Amniotic stem cell (primary cell): ENCODE measurements at regions not wholly inside any gene's neighbourhood (a gene's known extent, or its start where the extent isn't known, plus 50 kb on each side); places are given as distances from the start of the nearest gene placed in this dataset.
"Not testable (repeated sequence)": the region's sequence is repeated elsewhere in the genome, so short reads cannot be mapped to it uniquely, and the experiment has no call there.

ENCODE experiments used
- DNase-seq: peaks from one replicate; lab custom pipeline; 2025; lab: John Stamatoyannopoulos, UW

DNA sequence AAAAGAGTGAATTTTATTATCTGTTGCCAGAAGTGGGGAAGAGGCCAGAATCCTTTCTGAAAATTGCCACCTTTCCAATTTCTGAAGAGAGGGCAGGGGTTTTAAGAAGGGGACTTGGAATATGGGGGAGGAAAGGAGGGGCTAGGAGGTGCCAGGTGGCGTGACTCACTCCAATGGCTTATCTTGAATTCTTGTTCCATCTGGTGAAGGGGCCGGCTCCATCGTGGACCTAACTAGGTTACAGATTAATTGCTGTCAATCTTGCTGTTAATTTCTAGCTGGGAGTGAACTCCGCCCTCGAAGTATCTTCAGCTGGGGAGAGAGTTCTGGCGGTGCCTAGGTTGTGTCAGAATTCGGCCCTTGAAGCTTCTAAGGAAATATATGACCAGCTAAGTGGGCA is 138.7 kb downstream of the YTHDC2 start:
- DNase-seq: no peak

DNA sequence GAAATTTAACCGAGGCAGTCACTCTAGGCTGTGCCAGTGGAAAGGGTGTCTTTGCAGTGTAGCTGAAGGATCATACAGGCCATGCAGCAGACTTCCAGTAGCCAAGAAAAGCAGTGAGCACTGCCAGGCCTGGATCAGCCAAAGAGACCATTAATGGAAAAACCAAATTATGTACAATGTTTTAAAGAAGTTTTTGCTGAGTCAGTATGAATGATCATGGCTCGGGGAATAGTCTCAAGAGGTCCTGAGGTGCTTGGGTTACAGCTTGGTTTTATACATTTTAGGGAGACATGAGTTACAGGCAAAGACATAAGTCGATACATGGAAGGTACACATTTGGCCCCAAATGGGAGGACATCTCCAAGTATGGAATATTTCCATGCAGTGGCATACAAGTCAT is 141.3 kb downstream of the YTHDC2 start:
- DNase-seq: no peak

DNA sequence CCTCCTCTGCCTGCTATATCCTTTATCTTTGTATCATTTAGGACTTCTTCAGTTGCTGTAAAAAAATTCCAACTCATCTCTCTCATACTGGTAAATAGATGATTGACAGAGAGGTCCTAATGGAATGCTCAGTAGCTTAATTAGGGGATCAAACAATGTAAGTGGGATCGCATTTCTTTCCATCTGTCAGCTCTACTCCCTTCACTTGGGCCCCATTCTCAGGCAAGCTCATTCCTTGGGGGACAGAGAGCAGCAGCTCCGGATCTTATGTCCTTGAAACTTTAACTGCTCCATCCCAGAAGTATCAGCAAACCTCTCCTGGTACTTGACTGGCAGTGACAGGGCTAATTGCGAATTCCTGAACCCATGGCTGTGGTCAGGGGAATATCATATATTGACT is 146.7 kb downstream of the YTHDC2 start:
- no peak for DNase-seq

DNA sequence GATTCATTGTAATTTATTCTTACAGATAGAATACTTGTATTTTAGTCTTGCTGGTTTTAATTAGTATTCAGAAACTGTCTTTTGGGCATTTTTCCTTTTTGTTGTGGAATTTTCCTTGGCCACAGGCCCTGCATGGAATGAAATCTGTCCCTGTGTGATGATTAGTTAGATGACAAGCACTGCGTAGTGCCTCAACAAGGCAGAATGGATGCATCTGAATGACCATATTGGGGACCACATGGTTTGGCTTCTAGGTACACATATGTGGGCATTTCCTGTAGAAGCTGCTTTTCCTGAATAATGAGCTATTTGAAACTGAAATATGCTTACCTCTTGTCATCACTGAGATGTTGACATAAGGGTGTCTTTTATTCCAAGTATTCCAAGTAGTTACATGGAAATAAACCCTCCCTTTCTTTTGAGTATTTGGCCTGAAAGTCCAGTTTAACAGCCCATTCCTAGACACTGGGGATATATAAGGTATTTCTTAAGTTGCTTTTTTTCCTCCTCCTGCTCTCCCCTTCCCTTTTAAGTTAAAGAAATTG is 147.3 kb downstream of the YTHDC2 start:
- DNase-seq: no peak

DNA sequence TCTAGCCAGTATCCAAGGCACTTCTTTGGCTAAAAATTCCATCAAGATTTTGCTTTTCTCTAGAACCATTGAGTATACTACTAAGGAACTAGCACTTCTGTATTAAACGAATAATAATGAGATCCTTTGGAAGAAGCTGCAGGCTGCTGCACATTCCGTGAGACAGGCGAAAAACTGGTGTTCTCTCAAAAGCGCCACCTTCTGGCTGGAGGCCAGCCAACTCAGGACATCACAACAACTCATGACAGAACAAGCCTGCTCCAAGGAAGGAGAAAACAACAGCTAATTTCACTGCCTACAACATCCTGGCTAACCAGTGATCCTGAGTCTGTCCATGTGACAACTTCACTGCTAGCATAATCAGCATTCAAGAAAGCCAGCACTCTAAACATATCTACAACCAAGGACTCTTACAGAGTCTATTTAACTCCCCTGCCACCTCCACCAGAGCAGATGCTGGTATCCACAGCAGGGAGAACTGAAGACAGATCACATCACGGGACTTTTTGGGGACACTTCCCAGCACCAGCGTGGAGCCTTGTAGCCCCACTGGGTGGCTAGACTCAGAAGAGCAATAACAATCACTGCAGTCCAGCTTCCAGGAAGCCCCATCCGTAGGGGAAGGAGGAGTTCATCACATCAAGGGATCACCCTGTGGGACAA is 150.5 kb downstream of the YTHDC2 start:
- DNase-seq: no peak

DNA sequence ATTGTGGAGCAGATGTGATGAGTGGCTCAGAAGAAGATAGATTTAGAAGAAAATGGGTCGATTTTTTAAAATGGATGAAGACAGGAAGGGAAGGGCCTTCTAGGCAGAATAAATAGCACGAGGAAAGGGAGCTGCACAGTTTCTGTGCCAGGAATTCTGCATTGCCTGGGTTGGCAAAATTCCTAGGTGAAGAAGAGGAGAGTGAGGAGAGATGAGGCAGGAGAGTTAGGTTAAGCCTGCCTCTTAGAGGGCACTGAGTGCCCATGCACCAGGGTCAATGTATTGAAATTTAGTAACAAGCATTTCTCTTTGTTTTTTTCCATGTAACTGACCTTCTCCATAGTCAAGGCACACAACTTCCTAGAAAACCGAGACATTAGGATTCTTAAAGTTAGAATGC is 159.5 kb downstream of the YTHDC2 start:
- DNase-seq: no peak

DNA sequence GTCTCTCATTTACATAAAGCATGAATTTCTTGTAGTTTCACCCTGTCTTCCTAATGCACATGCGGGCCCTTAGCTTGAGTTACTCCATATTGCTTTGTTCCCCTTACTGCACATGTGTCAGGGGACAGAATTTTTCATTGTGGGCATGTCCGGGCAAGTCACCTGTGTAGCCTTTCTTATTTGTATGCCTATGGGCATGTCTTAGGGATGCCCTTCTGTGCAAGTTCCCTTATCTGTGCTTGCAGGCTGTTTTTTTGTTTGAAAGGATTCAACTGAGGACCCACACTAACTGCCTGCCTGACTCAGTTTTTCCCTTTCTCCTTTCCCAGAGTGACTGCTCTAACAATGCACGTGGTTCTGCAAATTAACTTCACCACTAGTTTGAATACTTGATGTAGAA is 161.7 kb downstream of the YTHDC2 start:
- DNase-seq: no peak

DNA sequence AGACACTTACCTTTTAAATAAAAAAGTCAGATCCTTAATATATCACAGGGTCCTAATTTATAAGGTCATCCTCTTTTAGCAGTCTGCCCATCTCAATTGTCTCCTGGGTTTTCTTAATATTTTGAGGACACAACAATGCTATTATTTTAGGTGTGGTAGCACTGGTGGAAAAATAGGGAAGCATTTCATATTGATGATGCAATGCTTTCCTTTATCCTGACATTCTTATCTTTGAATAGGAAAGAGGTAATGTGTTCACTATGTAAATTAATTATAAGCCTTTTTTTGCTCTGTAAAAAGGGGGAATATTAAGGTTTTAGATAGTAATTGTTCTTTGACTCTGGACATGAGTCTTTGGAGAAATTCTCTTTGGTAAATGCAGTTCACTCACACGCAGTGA is 164.7 kb downstream of the YTHDC2 start:
- no peak for DNase-seq

DNA sequence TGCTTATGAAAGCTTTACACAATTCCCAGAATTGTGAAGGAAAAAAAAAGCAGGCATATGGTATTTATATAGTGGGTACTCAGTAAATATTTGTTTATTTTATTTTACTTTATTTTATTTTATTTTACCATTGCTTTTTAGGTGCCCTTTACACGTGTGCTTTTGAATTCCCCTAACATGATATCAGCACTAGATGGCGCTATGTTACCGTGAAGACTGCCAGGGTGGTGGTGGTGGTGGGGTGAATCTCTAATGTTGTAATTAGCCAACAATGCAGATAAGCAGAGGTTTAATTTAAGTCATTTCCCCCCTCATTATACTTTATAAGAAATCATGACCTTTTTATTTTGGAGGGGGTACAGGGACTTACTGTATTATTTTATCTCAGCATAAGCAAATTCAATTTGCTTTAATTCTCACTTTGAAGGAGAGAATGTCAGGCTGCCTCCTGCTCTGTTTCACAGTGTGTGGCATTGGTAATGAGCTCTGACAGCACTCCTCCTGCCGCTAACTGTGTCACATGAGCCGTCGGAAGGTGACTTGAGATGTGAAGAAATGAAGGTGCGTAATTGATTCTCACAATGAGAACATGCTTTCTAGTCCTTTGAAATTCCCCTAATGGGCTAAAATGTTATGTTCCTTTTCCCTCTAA is 165.6 kb downstream of the YTHDC2 start:
- DNase-seq: no peak

DNA sequence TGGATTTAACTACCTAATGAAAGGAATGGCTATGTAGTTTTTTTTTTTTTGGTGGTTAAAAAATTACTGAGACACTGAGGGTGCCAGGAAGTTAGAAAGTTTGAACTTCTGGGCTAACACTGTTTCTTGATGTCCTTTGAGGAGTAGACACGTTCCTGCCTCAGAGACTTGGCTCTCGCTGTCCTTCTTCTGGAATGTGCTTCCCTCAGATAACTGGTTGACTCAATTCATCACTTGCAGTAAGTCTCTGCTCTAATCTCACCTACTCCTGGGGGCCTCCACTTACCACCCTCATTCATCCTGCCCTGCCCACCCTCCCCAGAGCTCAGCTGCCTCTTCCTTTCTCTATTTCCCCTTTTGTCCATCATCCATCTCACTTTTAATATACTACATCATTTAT is 167.0 kb downstream of the YTHDC2 start:
- DNase-seq: no peak

DNA sequence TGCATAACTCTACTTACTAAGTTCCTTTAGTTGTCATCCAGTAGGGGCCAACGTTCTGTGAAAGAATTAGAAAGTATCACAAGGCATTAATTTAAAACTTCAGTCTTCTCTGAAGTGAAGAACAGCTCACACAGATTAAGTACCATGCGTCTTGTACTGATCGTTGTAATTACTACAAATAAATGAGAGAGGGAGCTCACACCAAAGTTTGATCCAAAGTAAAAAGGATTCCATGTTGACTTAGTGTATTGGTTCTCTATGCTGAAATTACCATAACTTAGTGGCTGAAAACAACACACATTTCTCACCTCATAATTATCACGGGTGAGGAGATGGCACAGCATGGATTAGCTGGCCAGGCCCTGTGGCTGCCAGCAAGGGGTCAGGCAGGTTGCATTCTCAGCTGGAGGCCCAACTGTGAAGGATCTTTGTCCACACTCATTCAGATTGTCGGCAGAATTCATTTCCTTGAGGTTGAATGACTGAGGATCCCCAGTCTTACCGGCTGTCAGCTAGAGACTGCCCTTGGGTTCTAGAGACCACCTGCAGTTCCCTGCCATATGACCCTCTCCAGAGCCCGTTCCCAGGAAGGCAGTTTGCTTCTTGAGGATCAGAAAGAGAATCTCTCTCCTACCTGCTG is 169.1 kb downstream of the YTHDC2 start:
- DNase-seq: no peak

DNA sequence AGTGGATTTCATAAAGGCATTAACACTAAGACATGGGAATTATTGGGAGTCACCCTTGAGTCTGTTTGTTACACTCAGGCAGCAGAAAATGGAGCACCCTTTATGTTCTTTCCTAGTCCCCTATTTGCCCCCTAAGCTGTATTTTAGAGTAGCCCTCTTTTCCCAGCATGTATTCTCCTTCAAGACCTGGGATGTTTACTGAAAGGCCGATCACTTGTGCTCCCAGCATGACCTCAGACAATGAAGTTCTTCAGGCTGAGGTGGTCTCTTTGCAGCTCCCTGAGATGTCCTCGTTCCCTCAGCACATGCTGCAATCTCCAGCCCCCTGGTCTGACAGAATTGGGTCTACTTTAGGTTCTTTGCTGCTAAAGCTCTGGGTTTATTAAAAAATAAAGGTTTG is 169.7 kb downstream of the YTHDC2 start:
- DNase-seq: no peak

DNA sequence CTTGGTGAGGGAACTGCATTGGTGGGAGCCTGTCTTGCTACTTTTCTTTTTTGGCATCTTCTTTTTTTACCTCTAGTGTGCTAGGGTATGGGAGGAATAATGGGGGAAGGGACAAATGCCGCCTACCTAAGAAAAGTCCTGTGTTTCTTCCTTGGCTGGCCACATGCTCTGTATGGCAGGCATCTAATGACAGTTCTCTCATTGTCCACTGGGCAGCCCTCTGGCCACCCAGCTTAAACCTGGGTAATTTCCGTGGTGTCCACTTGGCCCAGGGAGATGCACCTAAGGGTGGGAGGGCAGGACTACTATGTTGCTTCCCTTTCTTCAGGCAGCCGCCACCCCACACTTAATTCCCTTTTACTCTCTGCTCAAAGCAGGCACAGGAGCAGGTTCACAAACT is 173.1 kb downstream of the YTHDC2 start:
- DNase-seq: no peak

DNA sequence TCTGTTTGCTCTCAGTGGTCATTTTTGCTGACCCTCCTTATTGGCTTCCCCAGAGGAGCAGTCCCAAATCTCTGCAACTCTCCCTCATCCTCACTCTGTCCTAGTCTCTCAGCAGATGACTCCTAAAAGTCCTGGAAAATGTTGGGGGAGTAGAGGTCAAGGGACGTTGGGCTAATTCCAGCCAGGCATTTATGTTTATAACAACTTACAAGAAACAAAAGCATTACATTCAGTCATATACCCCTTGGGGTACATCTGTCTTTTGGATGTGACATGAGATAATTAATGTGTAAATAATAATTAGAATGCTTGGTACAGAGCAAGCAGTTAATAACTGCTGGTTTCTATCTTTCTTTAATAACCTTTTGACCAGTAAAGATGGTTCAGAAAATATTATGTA is 176.2 kb downstream of the YTHDC2 start:
- no peak for DNase-seq

DNA sequence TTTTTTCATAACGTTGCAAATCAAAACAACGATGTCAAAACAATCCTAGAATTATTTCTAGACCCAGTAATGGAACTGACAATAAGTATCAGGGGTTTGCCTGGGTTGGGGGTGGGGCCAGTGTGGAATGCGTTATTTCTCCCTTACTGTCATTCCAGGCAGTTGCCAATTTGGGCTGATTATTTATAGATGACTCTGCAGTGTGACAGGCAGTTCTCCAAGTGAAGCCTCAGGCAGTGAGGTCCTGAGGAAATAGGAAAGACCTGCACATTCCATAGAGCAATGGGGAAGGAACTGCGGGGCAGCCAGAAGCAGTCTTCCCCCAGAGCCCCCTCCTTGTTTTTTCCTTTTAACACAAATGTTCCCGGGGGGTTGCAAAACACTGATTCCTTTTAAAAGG is 179.0 kb downstream of the YTHDC2 start:
- no peak for DNase-seq

DNA sequence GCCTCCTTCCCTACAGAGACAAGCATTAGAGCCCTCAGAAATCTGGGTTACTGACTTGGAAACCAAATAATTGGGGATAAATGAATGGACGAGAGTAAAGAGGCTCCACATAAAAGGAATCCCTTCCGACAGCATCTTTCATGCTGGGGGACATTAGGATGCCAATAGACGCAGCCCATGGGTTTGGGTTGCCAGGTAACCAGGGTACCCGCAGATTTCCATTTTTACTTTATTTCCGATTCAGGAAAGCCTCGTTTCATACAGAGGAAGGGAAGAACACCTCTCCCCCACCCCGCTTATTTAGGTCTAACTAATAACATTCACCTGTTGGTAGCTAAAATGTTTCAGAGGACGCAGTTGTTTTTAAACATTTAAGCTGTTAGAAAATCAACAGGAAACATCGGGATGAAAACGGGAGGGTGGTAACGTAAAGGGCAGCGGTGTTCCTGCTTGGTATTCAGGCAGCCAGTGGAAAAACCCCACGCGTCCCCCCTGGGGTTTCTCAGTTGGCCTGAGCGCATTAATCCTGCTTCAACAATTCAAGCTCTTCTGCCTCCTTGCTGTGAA is 179.5 kb downstream of the YTHDC2 start:
- DNase-seq: no peak

DNA sequence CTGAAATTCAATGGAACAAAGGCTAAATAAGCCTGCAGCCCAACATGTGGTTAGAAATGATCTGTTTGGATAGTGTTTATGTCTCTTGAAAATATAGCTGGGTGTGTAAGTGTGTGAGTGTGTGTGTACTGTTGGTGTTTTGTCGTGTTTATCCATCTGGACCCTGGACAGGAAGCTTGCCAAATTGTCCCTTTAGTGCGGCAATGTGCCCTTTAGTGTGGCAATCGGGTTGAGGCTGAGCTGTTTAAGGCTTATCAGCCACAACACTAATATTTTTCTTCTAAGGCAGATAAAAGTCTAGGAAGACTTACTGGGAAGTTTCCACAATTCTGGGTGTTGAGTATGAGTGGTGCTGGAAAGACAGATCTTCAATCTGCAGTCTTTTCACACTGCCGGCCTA is 180.2 kb downstream of the YTHDC2 start:
- no peak for DNase-seq

DNA sequence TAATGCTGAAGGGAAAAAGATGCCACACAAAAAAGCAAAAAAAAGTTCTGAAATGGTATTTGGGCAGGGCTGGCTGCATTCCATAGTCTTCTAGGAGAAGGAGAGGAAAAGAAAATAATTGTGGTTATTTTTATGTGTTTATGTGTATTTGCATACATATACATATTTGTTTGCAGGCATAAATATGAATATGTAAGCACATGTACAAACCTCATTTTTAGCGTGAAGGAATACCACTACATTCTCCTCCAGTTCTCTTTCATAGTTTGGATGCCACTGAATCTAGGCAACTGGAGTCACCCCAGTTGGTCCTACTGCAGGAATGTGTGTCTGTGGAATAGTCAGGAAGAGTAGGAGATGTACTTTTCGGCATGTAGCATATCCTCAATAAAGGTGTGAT is 181.1 kb downstream of the YTHDC2 start:
- no peak for DNase-seq

DNA sequence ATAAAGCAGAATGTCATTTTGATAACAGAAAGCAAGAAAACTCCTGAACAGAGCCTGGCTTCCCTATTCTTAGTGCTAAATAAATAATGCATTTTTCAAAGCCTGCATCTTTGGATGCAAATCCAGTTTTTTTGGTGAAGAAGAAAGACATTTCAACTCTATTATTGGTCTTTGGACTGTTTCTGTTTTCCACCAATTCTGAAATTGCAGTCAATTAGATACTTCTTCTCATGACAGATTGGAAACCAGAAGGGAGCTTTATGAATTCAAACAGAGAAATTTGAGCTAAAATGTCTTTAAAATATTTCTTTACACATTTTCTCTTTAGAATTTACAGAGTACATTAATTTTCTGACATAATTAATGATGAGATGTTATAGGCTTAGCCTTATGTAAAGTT is 189.8 kb downstream of the YTHDC2 start:
- DNase-seq: no peak

DNA sequence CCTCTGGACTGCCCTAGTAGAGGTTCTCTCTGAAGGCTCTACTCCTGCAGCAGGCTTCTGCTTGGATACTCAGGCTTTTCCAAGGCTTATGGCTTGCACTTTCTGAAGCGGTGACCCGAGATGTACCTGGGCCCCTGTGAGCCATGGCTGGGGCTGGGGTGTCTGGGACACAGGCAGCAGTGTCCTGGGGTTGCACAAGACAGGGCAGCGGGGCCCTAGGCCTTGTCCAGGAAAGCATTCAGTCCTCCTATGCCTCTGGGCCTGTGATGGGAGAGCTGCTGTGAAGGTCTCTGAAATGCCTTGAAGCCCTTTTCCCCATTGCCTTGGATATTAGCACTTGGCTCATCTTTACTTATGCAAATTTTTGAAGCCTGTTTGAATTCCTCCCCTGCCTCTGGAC is 192.2 kb downstream of the YTHDC2 start:
- no peak for DNase-seq

DNA sequence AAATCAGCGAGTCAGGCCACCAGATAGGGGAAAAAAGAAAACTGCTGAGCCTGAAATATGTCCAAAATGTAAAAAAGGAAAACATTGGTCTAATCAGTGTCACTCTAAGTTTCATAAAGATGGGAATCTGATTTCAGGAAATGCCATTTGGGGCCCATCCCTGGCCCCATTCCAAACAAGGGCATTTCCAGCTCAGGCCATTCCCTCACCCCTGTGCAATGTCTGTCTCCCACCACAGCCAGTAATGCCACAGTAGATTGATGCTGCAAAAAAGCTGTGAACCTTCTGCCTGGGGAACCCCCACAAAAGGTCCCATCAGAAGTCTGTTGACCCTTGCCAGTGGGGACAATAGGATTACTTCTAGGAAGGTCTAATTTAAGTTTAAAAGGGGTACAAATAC is 199.6 kb downstream of the YTHDC2 start:
- no peak for DNase-seq

DNA sequence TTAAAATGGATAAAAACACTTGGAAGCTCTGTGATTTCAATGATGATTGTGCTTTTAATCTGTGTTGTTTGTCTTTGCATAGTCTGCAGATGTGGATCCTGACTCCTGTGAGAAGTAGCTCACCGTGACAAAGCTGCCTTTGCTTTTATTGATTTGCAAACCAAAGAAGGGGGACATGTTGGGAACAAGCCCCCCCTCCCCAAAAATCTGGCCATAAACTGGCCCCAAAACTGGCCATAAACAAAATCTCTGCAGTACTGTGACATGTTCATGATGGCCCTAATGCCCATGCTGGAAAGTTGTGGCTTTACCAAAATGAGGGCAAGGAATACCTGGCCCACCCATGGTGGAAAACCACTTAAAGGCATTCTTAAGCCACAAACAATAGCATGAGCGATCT is 202.4 kb downstream of the YTHDC2 start:
- DNase-seq: not testable (repeated sequence)

DNA sequence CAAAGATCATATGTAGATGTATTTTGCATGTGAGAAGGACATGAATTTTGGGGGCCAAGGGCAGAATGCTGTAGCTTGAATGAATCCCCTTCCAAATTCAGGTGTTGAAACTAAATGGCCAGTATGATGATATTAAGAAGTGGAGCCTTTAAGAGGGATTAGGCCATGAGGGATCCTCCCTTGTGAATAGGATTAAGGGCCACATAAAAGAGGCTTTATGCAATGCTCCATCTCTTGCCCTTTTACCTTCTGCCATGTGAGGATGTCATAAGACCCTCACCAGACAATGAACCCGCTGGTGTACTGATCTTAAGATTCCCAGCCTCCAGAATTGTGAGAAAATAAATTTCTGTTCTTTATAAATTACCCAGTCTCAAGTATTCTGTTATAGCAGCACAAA is 206.1 kb downstream of the YTHDC2 start:
- no peak for DNase-seq
